Activated T-helper 1 cell treated with Interleukin-2 at 50 U/mL for 16 hours (primary cell): ENCODE measurements at regions not wholly inside any gene's neighbourhood (a gene's known extent, or its start where the extent isn't known, plus 50 kb on each side); places are given as distances from the start of the nearest gene placed in this dataset.
"Not testable (repeated sequence)": the region's sequence is repeated elsewhere in the genome, so short reads cannot be mapped to it uniquely, and the experiment has no call there.

Source experiments
- DNase-seq: peaks from one replicate; pipeline ENCODE4 v3.0.0-alpha.2; 2020; ENCODE audit warnings: low read depth

- DNase-seq, result no peak
Measured at GRCh38 chr2:128661311-128661710, 342.6 kb upstream of the HS6ST1 start.

GRCh38 chr2:128662051-128662471, 343.4 kb upstream of the HS6ST1 start:
- no peak for DNase-seq

GRCh38 chr2:128663371-128664050, 344.8 kb upstream of the HS6ST1 start:
- DNase-seq, result no peak

- no peak for DNase-seq
Measured at GRCh38 chr2:128664499-128664971, 345.9 kb upstream of the HS6ST1 start.

- DNase-seq, result no peak
Measured at GRCh38 chr2:128665113-128665512, 346.4 kb upstream of the HS6ST1 start.

- no peak for DNase-seq
Measured at GRCh38 chr2:128666596-128666995, 347.9 kb upstream of the HS6ST1 start.

GRCh38 chr2:128667391-128667790, 348.7 kb upstream of the HS6ST1 start:
- no peak for DNase-seq

- DNase-seq, result no peak
Measured at GRCh38 chr2:128668946-128669345, 350.3 kb upstream of the HS6ST1 start.

GRCh38 chr2:128670066-128670465, 351.4 kb upstream of the HS6ST1 start:
- no peak for DNase-seq

- DNase-seq, result not testable (repeated sequence)
Measured at GRCh38 chr2:128671981-128672757, 353.5 kb upstream of the HS6ST1 start.

- DNase-seq, result not testable (repeated sequence)
Measured at GRCh38 chr2:128679680-128680079, 361.0 kb upstream of the HS6ST1 start.

- DNase-seq, result no peak
Measured at GRCh38 chr2:128681507-128681906, 362.8 kb upstream of the HS6ST1 start.

- no peak for DNase-seq
Measured at GRCh38 chr2:128682266-128682665, 363.6 kb upstream of the HS6ST1 start.

- no peak for DNase-seq
Measured at GRCh38 chr2:128682729-128683284, 364.1 kb upstream of the HS6ST1 start.

- no peak for DNase-seq
Measured at GRCh38 chr2:128684523-128684922, 365.9 kb upstream of the HS6ST1 start.

GRCh38 chr2:128685841-128686496, 367.3 kb upstream of the HS6ST1 start:
- no peak for DNase-seq

- no peak for DNase-seq
Measured at GRCh38 chr2:128686497-128686859, 367.8 kb upstream of the HS6ST1 start.

GRCh38 chr2:128686881-128687555, 368.4 kb upstream of the HS6ST1 start:
- DNase-seq, result no peak

- DNase-seq, result no peak
Measured at GRCh38 chr2:128687565-128687964, 368.9 kb upstream of the HS6ST1 start.

- DNase-seq, result no peak
Measured at GRCh38 chr2:128689971-128690370, 371.3 kb upstream of the HS6ST1 start.

- DNase-seq, result no peak
Measured at GRCh38 chr2:128690431-128690830, 371.8 kb upstream of the HS6ST1 start.

GRCh38 chr2:128690869-128691268, 372.2 kb upstream of the HS6ST1 start:
- no peak for DNase-seq
